OCI-LY7 (cell line): ENCODE measurements at regions not wholly inside any gene's neighbourhood (a gene's known extent, or its start where the extent isn't known, plus 50 kb on each side); places are given as distances from the start of the nearest gene placed in this dataset.

ENCODE experiments used
- BruUV-seq: library from RNA; stranded (reverse); fragments of 400-500 nt; replicated peaks from 2 replicates; lab custom pipeline; 2021; lab: Mats Ljungman, UMichigan
- CTCF ChIA-PET: fragments of 300-600 bp; sonication (Branson Sonifier 250); formaldehyde crosslinking; loops from one replicate; lab custom pipeline; 2022; ENCODE audit warnings: antibody characterized with exemption; ENCODE audit not compliant: unreplicated experiment; lab: Charles Lee
- POLR2A ChIA-PET: fragments of 300-600 bp; sonication (Branson Sonifier 250); formaldehyde crosslinking; loops from one replicate; lab custom pipeline; 2022; ENCODE audit warnings: antibody characterized with exemption; lab: Charles Lee
- DNase-seq: peaks from one replicate; pipeline ENCODE4 v3.0.0-alpha.2; 2015; ENCODE audit warnings: low spot score
- H2AFZ ChIP-seq: fragments of 200-600 bp; sonication (generic), shearing (Covaris generic); 2 replicates; pipeline ENCODE4 v1.6.1; 2014; ENCODE audit warnings: mild to moderate bottlenecking, antibody characterized with exemption, low read length, moderate library complexity
- H3K27ac ChIP-seq: fragments of 200-600 bp; sonication (generic); 2 replicates; pipeline ENCODE4 v1.5.1; 2014; ENCODE audit warnings: mixed run types, low read depth, mild to moderate bottlenecking, moderate library complexity, low read length, inconsistent platforms; ENCODE audit not compliant: poor library complexity, severe bottlenecking
- H3K36me3 ChIP-seq: fragments of 200-600 bp; sonication (generic); 2 replicates; pipeline ENCODE4 v1.6.1; 2014; ENCODE audit warnings: mild to moderate bottlenecking, antibody characterized with exemption, low read length, moderate library complexity, mixed read lengths; ENCODE audit not compliant: insufficient read depth
- H3K4me1 ChIP-seq: fragments of 200-600 bp; sonication (generic); 2 replicates; pipeline ENCODE4 v1.5.1; 2014; ENCODE audit warnings: mild to moderate bottlenecking, low read length; ENCODE audit not compliant: insufficient read depth, poor library complexity, severe bottlenecking
- H3K4me2 ChIP-seq: fragments of 200-600 bp; sonication (generic); 2 replicates; pipeline ENCODE4 v1.6.1; 2014; ENCODE audit warnings: mild to moderate bottlenecking, low read length
- H3K4me3 ChIP-seq: fragments of 200-600 bp; sonication (generic); 2 replicates; pipeline ENCODE4 v1.5.1; 2014; ENCODE audit warnings: mild to moderate bottlenecking, low read depth, low read length; ENCODE audit not compliant: poor library complexity, severe bottlenecking
- H3K79me2 ChIP-seq: fragments of 200-600 bp; sonication (generic); 2 replicates; pipeline ENCODE4 v1.6.1; 2016; ENCODE audit warnings: low read depth, mild to moderate bottlenecking, low read length, moderate library complexity, mixed read lengths; ENCODE audit not compliant: insufficient read depth
- H3K9me2 ChIP-seq: fragments of 200-600 bp; sonication (generic); 2 replicates; pipeline ENCODE4 v1.6.1; 2016; ENCODE audit warnings: mild to moderate bottlenecking, low read length, mixed read lengths; ENCODE audit not compliant: insufficient read depth
- H3K9me3 ChIP-seq: fragments of 200-600 bp; sonication (generic); 2 replicates; pipeline ENCODE4 v1.6.1; 2014; ENCODE audit warnings: mild to moderate bottlenecking, mixed run types, low read length, mixed read lengths
- H4K20me1 ChIP-seq: fragments of 200-600 bp; sonication (generic); 2 replicates; pipeline ENCODE4 v1.6.1; 2014; ENCODE audit warnings: mild to moderate bottlenecking, antibody characterized with exemption, low read length, moderate library complexity, mixed read lengths; ENCODE audit not compliant: insufficient read depth
- CTCF ChIP-seq: fragments of 200-600 bp; sonication (generic); conservative IDR thresholded peaks from 2 replicates; pipeline ENCODE4 v1.5.1; 2014; ENCODE audit warnings: mild to moderate bottlenecking, antibody characterized with exemption, low read length, moderate library complexity, mixed read lengths
- EZH2phosphoT487 ChIP-seq: fragments of 200-600 bp; sonication (generic); IDR thresholded peaks from 2 replicates; pipeline ENCODE4 v1.6.1; 2018; ENCODE audit warnings: low read depth, borderline replicate concordance, mild to moderate bottlenecking, mixed run types, antibody characterized with exemption, low read length, moderate library complexity, mixed read lengths
- intact Hi-C: fragments of 100-400 bp; cut with micrococcal nuclease; formaldehyde crosslinking; loops from one replicate; pipeline ENCODE4 v1.10.0; 2022; ENCODE audit not compliant: unreplicated experiment

GRCh38 chr4:79604152-79604551 lies 196.1 kb upstream of the GK2 start:
- TF ChIP-seq CTCF (no peak), EZH2phosphoT487 (no peak)
- Histone ChIP-seq H3K4me3 (no peak overlapping the region), H3K4me2 (0 out of 2 replicates have a peak overlapping the region, but pooled peaks have one; percentile 2), H3K79me2 (no peaks in the 10 kb centered on the region), H4K20me1 (no peaks in the 10 kb centered on the region), H3K4me1 (no peaks in the 10 kb centered on the region), H3K9me3 (no peaks in the 10 kb centered on the region), H3K27ac (no peak overlapping the region), H2AFZ (peak overlapping the region; percentile 7; the same call in 1 of the 2 replicates), H3K9me2 (no peaks in the 10 kb centered on the region), H3K36me3 (no peaks in the 10 kb centered on the region)
- ChIA-PET CTCF (no interaction called here), POLR2A (no interaction called here)
- intact Hi-C loops, result no loop called here
- DNase-seq, result no peak
- BruUV-seq, result no TSS peak

GRCh38 chr4:79603681-79604080 lies 195.7 kb upstream of the GK2 start:
- ChIA-PET CTCF (no interaction called here), POLR2A (interaction anchor here (0.6 to 0.9 kb wide), 3 partner anchors 9 to 197 kb away, joined by 3 to 4 read pairs (median 3); no protein-coding TSS in a partner anchor)
- intact Hi-C loops, result no loop called here
- Histone ChIP-seq H3K4me2 (0 out of 2 replicates have a peak overlapping the region, but pooled peaks have one; percentile 2), H3K4me3 (no peak overlapping the region), H2AFZ (peak overlapping the region; percentile 7; the same call in 1 of the 2 replicates), H3K79me2 (no peaks in the 10 kb centered on the region), H3K9me2 (no peaks in the 10 kb centered on the region), H4K20me1 (no peaks in the 10 kb centered on the region), H3K9me3 (no peaks in the 10 kb centered on the region), H3K27ac (no peak overlapping the region), H3K36me3 (no peaks in the 10 kb centered on the region), H3K4me1 (no peaks in the 10 kb centered on the region)
- no TSS peak for BruUV-seq
- no peak for TF ChIP-seq CTCF
- no peak for TF ChIP-seq EZH2phosphoT487
- peak; percentile 2 for DNase-seq

DNA sequence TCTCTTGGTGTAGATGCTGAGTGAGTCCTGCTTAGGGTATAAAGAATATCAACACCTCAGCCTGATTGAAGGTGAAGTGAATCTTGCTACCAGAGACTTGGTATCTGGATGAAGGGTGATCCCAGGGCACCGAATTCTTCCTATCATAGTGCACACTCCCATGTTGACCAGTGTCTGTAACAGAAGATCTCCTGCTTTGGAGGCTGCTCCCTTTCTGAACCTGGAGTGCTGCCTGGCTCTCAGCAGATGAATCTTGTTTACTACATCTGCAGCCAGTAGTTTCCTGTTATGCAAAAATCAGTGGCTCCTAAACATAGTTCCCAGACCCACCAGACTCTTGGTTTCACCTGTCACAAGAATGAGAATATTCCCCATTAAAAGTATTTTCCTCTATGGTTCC lies 191.7 kb upstream of the GK2 start:
- H3K9me3 ChIP-seq, result no peaks in the 10 kb centered on the region
- no peak for DNase-seq
- no peaks in the 10 kb centered on the region for H3K9me2 ChIP-seq
- H3K36me3 ChIP-seq, result no peaks in the 10 kb centered on the region
- no TSS peak for BruUV-seq
- H3K4me1 ChIP-seq, result no peaks in the 10 kb centered on the region
- no peak overlapping the region for H3K4me3 ChIP-seq
- POLR2A ChIA-PET, result no interaction called here
- TF ChIP-seq EZH2phosphoT487, result no peak
- no peak for TF ChIP-seq CTCF
- H3K4me2 ChIP-seq, result no peak overlapping the region
- no peaks in the 10 kb centered on the region for H4K20me1 ChIP-seq
- H2AFZ ChIP-seq, result no peak overlapping the region
- H3K27ac ChIP-seq, result no peak overlapping the region
- CTCF ChIA-PET, result no interaction called here
- intact Hi-C loops, result no loop called here
- no peaks in the 10 kb centered on the region for H3K79me2 ChIP-seq
